HFF-Myc (cell line): ENCODE measurements at regions not wholly inside any gene's neighbourhood (a gene's known extent, or its start where the extent isn't known, plus 50 kb on each side); places are given as distances from the start of the nearest gene placed in this dataset.
"Not testable (repeated sequence)": the region's sequence is repeated elsewhere in the genome, so short reads cannot be mapped to it uniquely, and the experiment has no call there.

Experiments used
- DNase-seq: peaks from one replicate; pipeline ENCODE4 v3.0.0-alpha.2; 2011; ENCODE audit warnings: low read depth; ENCODE audit errors: extremely low read depth
- H3K4me3 ChIP-seq: replicated peaks from 2 replicates; pipeline ENCODE4 v1.5.1; 2011; ENCODE audit warnings: low read depth, mild to moderate bottlenecking, control low read depth, low read length
- CTCF ChIP-seq: IDR thresholded peaks from 2 replicates; pipeline ENCODE4 v1.5.1; 2012; ENCODE audit warnings: mild to moderate bottlenecking, low read depth, low read length, control low read depth; ENCODE audit errors: missing control alignments

- no peak for DNase-seq
- no peak overlapping the region for H3K4me3 ChIP-seq
- TF ChIP-seq CTCF: no peak
These were observed 627.6 kb downstream of the HTR1B start for GRCh38 chr6:76835695-76836094.

- TF ChIP-seq CTCF: no peak
- no peak for DNase-seq
- H3K4me3 ChIP-seq: no peak overlapping the region
These were observed 628.0 kb downstream of the HTR1B start for GRCh38 chr6:76835293-76835692.

GRCh38 chr6:76834399-76834798 is 628.9 kb downstream of the HTR1B start:
- TF ChIP-seq CTCF: no peak
- no peak for DNase-seq
- no peak overlapping the region for H3K4me3 ChIP-seq

DNA sequence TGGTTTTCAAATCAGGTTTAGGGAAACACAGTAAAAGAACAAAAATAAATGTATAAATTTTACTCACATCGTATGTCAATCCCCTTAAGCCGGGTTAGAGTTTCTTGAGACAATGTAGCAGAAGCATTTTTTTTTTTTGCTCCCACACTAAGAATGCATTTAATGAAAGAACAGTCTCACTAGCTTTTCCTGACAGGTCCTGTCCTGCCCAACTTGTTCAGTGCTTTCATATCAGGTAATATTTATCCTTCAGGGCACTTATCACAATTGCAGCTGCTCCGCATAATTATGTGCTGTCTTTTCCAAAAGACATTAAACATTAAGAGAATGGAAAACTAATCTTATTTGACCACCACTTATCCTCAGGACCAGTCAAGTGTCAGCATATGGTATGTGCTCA is 632.0 kb downstream of the HTR1B start:
- no peak overlapping the region for H3K4me3 ChIP-seq
- no peak for DNase-seq
- no peak for TF ChIP-seq CTCF

DNA sequence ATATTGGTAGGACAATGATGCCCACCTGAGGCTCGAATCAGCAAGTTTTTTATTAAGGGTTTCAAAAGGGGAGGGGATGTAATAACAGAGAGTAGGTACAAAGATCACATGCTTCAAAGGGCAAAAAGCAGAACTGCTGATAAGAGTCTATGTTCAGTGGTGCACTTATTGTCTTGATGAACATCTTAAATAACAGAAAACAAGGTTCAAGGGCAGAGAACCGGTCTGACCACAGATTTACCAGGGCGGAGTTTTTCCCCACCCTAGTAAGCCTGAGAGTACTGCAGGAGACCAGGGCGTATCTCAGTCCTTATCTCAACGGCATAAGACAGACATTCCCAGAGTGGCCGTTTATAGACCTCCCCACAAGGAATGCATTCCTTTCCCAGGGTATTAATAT is 639.7 kb downstream of the HTR1B start:
- not testable (repeated sequence) for H3K4me3 ChIP-seq, DNase-seq

- DNase-seq: no peak
- no peak overlapping the region for H3K4me3 ChIP-seq
- TF ChIP-seq CTCF: no peak
These were observed 644.8 kb downstream of the HTR1B start for GRCh38 chr6:76818451-76818850.

DNA sequence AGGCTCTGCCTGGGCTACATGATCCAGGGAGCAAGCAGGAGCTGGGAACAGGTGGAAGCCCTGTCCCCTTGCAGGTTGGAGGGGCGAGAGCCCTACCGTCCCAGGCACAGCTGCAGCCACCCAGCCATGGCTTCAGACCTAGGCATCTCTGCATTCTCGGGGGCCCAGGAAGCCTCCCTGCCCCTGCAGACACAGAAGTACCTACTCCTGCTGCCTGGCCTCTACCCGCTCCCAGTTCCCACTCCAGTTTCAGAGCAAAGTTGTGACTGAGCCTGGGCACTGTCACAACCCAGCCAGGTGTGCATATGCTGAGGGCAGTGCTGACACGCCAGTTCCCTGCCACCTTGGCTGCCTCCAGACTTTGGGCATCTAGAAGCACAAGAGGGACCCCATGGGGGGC is 645.9 kb downstream of the HTR1B start:
- no peak for TF ChIP-seq CTCF

More for the DNA sequence above, 645.9 kb downstream of the HTR1B start:
- no peak for DNase-seq
- no peak overlapping the region for H3K4me3 ChIP-seq
